K562 (cell line): ENCODE measurements at regions not wholly inside any gene's neighbourhood (a gene's known extent, or its start where the extent isn't known, plus 50 kb on each side); places are given as distances from the start of the nearest gene placed in this dataset.

Experiments
- ARID3B ChIP-seq: fragments of 250-450 bp; sonication (Bioruptor Pico); IDR thresholded peaks from 2 replicates; pipeline ENCODE4 v1.4.0; 2020; ENCODE audit warnings: borderline replicate concordance
- CBFA2T2 ChIP-seq: fragments of 450-650 bp; conservative IDR thresholded peaks from 2 replicates; pipeline ENCODE4 v1.6.1; 2017; ENCODE audit warnings: mild to moderate bottlenecking
- CTCF ChIP-seq, 3 experiments: IDR thresholded peaks in 2 of 3; conservative IDR thresholded peaks in 1 of 3; 2 replicates each; pipeline ENCODE4 v1.5.1; 2011 to 2012; ENCODE audit warnings: low read length in 3 of 3, mild to moderate bottlenecking in 3 of 3, control low read depth in 2 of 3, improper control_type of control experiment in 1 of 3, inconsistent platforms in 1 of 3, low read depth in 1 of 3, mixed read lengths in 1 of 3, moderate library complexity in 1 of 3; ENCODE audit not compliant: insufficient read depth in 2 of 3
- DLX4 ChIP-seq: fragments of 250-450 bp; sonication (Bioruptor Pico); IDR thresholded peaks from 2 replicates; pipeline ENCODE4 v1.6.1; 2021; ENCODE audit warnings: mild to moderate bottlenecking
- GTF2E2 ChIP-seq: fragments of 200-800 bp; sonication (Bioruptor generic); IDR thresholded peaks from 2 replicates; pipeline ENCODE4 v1.6.1; 2016; ENCODE audit warnings: missing genetic modification characterization, missing compliant biosample characterization
- KDM1A ChIP-seq, 2 experiments: fragments of 450-650 bp; IDR thresholded peaks; 2 replicates each; pipeline ENCODE4 v1.6.1; 2016; ENCODE audit warnings: mild to moderate bottlenecking in 2 of 2
- MTA2 ChIP-seq: fragments of 450-650 bp; IDR thresholded peaks from 2 replicates; pipeline ENCODE4 v1.6.1; 2016; ENCODE audit warnings: low read depth
- RCOR1 ChIP-seq, 2 experiments: IDR thresholded peaks; 2 replicates each; pipeline ENCODE4 v1.6.1; 2012; ENCODE audit warnings: low read depth in 2 of 2, low read length in 2 of 2, borderline replicate concordance in 1 of 2, improper control_type of control experiment in 1 of 2
- RFX1 ChIP-seq: fragments of 450-650 bp; IDR thresholded peaks from 2 replicates; pipeline ENCODE4 v1.6.1; 2016; ENCODE audit warnings: mild to moderate bottlenecking, moderate library complexity
- TEAD2 ChIP-seq: fragments of 450-650 bp; IDR thresholded peaks from 2 replicates; pipeline ENCODE4 v1.6.1; 2016; ENCODE audit warnings: missing genetic modification characterization, control low read depth, missing compliant biosample characterization
- TEAD4 ChIP-seq, 2 experiments: sonication (generic) in 1 of 2; formaldehyde crosslinking in 1 of 2; IDR thresholded peaks; 2 replicates each; pipeline versions ENCODE4 v1.6.1 to v1.8.0; 2012 to 2022; ENCODE audit warnings: borderline replicate concordance in 1 of 2, inconsistent platforms in 1 of 2, low read length in 1 of 2, mild to moderate bottlenecking in 1 of 2, missing genetic modification reagents in 1 of 2
- ZBTB43 ChIP-seq: sonication (generic); formaldehyde crosslinking; IDR thresholded peaks from 2 replicates; pipeline ENCODE4 v1.8.0; 2023; ENCODE audit warnings: mild to moderate bottlenecking, missing genetic modification reagents
- ZMIZ1 ChIP-seq, 2 experiments: fragments of 150-350 bp in 1 of 2; IDR thresholded peaks; 2 replicates each; pipeline ENCODE4 v1.6.1; 2012 to 2016; ENCODE audit warnings: low read depth in 2 of 2, low read length in 2 of 2, mild to moderate bottlenecking in 1 of 2, moderate library complexity in 1 of 2
- ZNF253 ChIP-seq: fragments of 250-450 bp; sonication (Bioruptor Pico); conservative IDR thresholded peaks from 2 replicates; pipeline ENCODE4 v1.6.1; 2021; ENCODE audit warnings: mild to moderate bottlenecking
- ZNF384 ChIP-seq: IDR thresholded peaks from 2 replicates; pipeline ENCODE4 v1.6.1; 2012; ENCODE audit warnings: low read depth, low read length, improper control_type of control experiment
- ZNF512 ChIP-seq: IDR thresholded peaks from 2 replicates; pipeline ENCODE4 v1.6.1; 2016; ENCODE audit warnings: missing genetic modification characterization, missing compliant biosample characterization

GRCh38 chr1:24266398-24266941 is 52.7 kb upstream of the GRHL3 start (continued):
- TF ChIP-seq GTF2E2 (tag) (no peak), KDM1A (IDR thresholded peaks at IDR 0.05) (peak; percentile 39 to 41; a peak in 2 of 4 replicates), RCOR1 (IDR thresholded peaks at IDR 0.05; ENCODE audit: borderline replicate concordance in 1 of 2, low read depth in 2 of 2, low read length in 2 of 2) (peak in 1 of 2 experiments; percentile 41; a peak in 1 of 4 replicates), ZMIZ1 (IDR thresholded peaks at IDR 0.05; ENCODE audit: low read depth in 2 of 2, low read length in 2 of 2) (no peak), CTCF (IDR thresholded peaks at IDR 0.05 in 2 of 3, conservative IDR thresholded peaks at IDR 0.05 in 1 of 3; ENCODE audit: insufficient read depth in 2 of 3, low read depth in 1 of 3, low read length in 3 of 3) (peak in 1 of 3 experiments; percentile 8; a peak in 1 of 6 replicates), ZNF384 (no peak), ZNF512 (tag) (no peak), MTA2 (no peak), DLX4 (CRISPR knock-in tag) (no peak), ARID3B (CRISPR knock-in tag) (no peak), TEAD4 (IDR thresholded peaks at IDR 0.05; ENCODE audit: low read length) (peak; percentile 67; the same call in 1 of the 2 replicates), TEAD4 (CRISPR knock-in tag; IDR thresholded peaks at IDR 0.05; ENCODE audit: borderline replicate concordance) (no peak), ZNF253 (CRISPR knock-in tag) (no peak), ZBTB43 (CRISPR knock-in tag) (no peak), CBFA2T2 (no peak), TEAD2 (tag) (0 out of 2 replicates have a peak, but pooled peaks have one; percentile 16), RFX1 (no peak)
